HG03066 (cell line): ENCODE measurements at regions not wholly inside any gene's neighbourhood (a gene's known extent, or its start where the extent isn't known, plus 50 kb on each side); places are given as distances from the start of the nearest gene placed in this dataset.

Experiments used
- ATAC-seq: cut with Tn5 transposase; IDR thresholded peaks from one replicate; pipeline ENCODE4 v1.9.1; 2021; ENCODE audit warnings: low read depth; ENCODE audit not compliant: unreplicated experiment

GRCh38 chr21:16071761-16072160 lies 342.0 kb downstream of the USP25 start:
- ATAC-seq: no peak

DNA sequence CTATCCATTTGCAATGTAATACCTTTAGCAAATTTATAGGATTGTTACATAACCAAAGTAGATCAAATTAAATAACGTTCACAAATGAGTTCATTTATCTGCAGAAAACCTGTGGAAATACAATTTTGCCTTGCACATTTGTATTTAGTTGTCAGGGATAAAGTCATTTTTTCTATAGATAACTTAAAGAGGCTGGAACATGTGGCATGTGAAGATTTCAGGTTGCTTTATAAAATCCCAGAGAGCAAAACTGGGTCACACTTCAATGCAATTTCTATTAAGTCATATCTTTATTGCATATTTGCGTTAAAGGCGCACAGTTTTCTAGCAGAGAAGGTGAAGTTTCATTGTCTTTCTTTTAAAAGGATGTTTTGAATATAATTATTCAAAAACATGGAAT lies 342.4 kb downstream of the USP25 start:
- ATAC-seq: no peak

DNA sequence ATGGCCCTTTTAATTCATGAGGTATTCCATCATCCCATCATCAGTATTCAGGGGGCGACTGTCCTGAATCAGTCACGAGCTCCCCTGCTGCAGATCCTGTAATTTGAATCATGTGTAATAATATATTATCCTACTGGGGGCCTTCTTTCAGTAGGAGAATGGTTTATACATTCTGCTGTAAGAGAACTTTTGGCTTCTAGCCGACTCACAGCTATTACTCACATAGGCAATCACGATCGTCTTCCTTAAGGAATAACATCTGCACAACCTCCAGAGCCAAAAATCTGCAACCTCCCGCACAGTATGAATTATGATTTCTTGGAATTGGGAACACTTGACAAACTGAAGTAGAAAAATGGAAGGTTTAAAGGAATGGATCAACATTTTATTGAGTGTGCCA lies 343.0 kb downstream of the USP25 start:
- no peak for ATAC-seq

- ATAC-seq: no peak
Measured at GRCh38 chr21:16073586-16073985, 343.8 kb downstream of the USP25 start.

GRCh38 chr21:16074950-16075489 lies 345.2 kb downstream of the USP25 start:
- no peak for ATAC-seq

DNA sequence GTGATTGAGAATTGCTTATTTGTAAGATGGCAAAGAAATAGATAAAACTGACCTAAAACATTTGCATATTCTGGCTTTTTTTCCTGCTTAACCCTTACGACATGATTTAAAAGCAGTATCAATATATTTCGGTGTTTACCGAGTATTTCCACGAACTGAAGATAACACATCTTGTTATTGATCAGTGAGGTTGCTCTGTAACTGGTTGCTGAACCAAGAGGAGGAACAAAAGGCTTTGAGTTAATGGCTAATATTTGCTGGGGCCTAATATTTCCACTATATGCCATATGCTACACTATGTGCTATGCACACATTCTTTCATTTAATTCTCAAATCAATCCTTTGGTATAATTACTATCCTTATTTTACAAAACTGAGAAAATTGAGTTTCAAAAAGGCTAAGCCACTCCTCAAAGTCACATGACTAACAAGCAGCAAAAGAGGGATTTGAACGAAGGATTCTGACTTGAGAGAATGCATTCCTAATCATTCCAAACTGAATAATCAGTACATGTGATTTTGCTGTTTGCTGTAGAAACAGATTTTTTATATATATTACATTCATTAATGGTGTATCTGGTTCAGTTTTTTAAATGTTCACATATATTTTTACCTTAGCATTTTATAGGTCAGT lies 346.0 kb downstream of the USP25 start:
- no peak for ATAC-seq

- no peak for ATAC-seq
Measured at GRCh38 chr21:16076465-16076864, 346.7 kb downstream of the USP25 start.

DNA sequence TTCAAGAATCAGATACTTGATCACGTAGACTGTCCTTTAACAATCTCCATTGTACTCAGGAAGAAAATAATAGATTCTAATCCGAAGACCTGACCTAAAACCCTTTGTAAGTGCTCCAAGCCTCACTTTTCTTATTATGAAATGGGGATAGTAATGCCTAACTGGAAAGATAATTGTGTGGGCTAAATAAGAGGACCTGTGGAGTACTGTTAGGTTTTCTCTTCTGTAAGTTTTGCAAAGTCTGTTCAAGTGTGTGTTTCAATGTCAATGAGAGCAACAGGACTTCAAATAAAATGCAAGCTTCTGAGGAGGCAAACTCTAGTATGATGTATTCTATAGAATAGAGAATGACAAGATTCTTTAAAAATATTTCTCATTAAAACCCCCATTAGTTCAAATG lies 348.6 kb downstream of the USP25 start:
- ATAC-seq: no peak

DNA sequence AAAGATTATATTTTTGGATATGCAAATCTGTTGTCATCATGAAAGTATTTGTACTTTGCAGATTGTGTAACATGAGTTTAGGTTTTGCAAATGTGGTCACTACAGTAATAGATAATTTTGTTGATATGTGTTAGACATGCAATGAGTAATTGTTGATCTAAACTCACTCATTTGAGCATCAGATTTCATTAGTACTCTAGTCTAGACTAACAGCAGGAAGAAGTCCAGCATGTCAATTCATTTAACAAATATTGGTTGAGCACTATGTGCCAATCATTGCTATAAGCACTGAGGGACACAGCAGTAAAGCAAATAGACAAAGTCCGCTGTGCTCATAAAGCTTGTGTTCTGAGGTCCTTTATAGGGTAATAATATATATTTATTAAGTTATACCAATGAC lies 350.0 kb downstream of the USP25 start:
- ATAC-seq: no peak

DNA sequence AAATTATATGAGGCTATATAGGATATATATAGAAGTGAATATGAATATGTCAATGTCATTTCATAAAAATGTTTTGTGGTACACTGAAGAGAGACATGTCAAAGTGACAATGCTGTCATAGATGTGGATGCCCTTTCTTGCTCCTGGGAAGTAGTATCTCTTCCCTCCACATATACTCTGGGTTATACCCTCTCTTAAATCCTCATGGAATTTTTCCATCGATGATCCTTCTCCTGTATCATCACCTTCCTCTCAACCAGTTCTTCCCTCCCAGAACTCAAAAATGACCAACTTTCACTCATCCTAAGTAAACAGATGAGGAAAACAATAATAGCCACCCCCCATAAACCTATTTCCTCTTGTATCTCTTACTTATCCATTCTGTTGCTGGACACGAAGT lies 351.5 kb downstream of the USP25 start:
- no peak for ATAC-seq

GRCh38 chr21:16082038-16082816 lies 352.4 kb downstream of the USP25 start:
- ATAC-seq: no peak

GRCh38 chr21:16084776-16085364 lies 355.1 kb downstream of the USP25 start:
- ATAC-seq: no peak

- ATAC-seq: no peak
Measured at GRCh38 chr21:16085421-16085820, 355.6 kb downstream of the USP25 start.

GRCh38 chr21:16086121-16086520 lies 356.3 kb downstream of the USP25 start:
- ATAC-seq: no peak

DNA sequence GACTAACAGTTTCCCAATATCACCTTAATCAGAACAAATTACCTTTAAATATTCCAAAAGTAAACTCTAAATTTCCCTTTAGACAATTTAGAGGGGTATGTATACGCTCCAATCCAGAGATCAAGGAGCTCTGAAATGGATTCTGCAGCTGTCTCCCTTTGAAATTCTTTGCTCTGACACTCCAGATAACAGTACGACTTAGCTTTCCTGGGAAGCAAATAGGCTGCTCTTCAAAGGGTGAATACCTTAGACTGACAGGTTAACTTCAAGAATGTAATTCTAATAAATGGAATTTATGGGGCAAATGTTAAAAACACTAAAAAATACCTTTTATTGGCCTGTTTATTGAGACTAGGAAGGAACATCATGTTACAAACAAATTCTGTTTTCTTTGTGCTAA lies 357.2 kb downstream of the USP25 start:
- no peak for ATAC-seq

DNA sequence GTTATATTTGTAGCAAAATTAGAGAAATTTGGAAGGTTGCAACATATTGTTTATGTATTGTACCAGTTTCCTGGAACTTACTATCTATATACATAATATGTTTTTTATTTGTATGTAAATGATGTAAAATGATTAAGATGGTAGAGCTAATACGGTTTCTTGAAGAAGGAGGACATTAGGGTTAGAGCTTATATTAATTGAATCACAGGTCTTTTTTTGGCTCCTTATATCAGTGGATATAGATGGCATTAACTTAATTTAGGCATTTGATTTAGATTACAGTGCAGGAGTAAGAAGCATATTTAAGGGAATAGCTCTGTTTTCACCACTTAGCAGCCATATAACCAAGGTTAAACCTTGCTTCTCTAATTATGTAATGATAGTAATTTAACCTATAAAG lies 357.7 kb downstream of the USP25 start:
- ATAC-seq: no peak

- no peak for ATAC-seq
Measured at GRCh38 chr21:16088056-16088455, 358.3 kb downstream of the USP25 start.

DNA sequence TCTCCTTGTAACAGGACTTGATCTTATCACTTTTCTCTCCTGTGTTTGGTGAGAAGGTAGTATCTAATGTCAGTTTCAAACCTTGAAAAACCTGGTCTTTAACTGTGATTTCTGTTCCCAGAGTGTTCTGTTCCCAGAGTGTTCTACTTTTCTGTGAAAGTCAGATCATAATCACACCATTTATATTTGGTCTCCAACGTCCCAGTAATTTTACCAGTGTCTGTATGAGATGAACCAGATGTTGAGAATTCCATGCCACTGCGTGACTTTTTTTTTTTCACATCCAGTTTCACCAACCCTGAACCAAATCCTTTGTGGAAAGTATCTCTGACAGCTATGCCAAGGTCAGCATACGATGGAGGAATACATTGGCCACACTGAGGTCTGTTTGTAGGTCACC lies 365.2 kb downstream of the USP25 start:
- no peak for ATAC-seq

GRCh38 chr21:16096988-16097387 lies 367.2 kb downstream of the USP25 start:
- ATAC-seq: no peak

- no peak for ATAC-seq
Measured at GRCh38 chr21:16102113-16102512, 372.3 kb downstream of the USP25 start.

DNA sequence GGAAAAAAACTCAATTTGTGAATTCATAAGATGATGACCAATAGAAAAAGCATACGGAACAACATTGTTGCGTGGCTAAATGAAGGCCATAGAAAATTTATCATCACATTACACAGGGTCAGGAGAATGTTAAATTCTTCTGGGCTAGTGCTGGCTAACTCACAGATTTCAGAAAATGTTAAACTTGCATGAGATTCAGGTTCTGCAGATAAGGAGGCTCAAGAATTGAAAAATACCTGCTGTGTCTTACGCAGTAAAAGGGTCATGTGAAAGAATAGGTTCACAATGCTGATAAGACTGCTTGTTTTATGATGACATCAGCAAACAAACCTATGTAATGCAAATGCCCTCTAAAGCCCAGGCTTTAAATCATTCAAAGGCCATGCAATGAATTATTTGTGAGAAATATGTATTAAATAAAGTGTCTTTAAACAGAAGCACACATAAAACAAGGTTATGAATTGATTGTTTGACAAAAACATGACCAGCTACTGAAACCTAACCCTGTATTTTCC lies 378.8 kb downstream of the USP25 start:
- no peak for ATAC-seq
